ENCODE measurements at regions not wholly inside any gene's neighbourhood (a gene's known extent, or its start where the extent isn't known, plus 50 kb on each side); places are given as distances from the start of the nearest gene placed in this dataset.
"Not testable (repeated sequence)": the region's sequence is repeated elsewhere in the genome, so short reads cannot be mapped to it uniquely, and the experiment has no call there.

DNA sequence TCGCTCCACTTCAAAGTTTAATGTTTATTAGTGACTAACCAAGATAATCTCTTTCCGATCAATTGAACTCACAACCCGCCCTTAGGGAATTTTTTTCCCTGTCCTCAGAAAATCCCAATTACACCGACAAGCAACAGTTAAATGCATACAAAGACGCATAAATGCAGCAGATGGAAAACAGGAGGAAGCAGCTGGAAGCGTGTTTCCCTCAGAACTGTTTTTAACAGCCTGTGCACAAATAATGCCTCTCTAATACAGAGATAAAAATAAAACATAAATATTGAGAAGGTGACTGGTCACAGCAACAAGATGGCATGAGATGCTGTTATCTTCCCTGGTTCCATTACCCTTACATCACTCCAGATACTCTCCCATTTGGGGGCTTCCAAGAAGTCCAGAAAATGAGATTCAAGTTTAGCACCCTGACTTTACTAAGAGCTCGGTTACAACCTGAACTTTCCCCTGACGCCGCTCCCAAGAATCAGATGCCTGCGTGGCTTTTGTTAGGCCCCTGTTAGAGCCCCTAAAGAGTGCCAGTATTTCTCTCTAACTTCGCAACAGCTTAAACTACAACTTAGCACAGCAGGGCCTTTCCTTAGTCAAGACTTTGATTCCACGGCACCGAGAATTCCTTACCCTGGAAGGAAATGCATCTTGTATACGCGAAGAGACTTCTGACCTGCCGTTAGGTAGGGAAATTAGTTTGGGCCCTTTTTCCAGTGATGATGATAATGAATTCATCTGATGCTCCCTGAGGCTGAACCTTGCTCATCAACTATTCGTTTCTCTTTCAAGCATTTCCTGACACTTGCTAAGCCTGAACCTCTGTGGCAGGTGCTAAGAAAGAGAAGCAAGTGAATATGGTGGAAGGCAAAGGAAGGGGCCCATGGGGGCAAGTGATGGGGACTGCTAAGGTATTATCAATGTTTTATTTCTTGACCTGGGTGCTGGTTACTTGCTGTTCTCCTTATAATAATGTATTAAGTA, 137.7 kb upstream of the SMYD2 start:
- no peak for DNase-seq (ENCODE audit: low spot score)

DNA sequence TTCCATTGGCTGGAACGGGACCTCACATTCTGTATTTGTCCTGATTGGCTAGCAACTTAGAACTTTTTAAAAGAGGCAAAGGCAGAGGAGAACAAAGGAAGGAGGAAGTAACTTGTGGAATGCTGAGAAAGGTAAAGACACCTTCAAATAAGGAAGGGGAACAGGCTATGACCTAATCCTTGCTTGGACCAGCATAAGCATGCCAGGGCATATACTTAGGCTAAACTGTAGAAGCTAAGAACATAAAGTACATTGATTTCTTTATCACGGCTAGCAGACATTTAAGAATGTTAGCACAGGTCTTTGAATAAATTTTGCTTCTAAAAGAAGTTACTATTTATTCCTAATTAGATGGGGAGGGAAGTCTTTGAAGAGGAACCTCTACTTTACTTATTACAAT, 136.4 kb upstream of the SMYD2 start:
- DNase-seq (ENCODE audit: low spot score): not testable (repeated sequence)

DNA sequence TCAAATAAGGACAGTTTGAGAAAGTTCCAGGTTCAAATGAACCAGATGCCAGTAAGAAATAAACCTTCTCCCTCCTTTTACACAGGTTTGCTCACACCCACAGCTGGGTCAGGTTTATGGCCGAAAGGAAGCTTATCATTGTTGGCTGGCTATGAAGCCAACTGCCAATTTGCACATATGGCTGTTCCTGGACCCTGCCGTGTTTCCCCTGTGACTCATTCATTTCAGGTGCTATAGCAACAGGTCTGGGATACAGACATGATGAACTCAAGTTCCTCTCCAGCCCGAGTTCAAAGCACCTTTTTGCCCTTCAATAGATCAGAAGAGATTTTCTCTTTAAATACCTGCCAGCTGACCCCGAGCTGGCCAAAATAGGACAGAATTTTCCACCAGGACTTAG, 134.4 kb upstream of the SMYD2 start:
- DNase-seq (ENCODE audit: low spot score): peak; percentile 52

DNA sequence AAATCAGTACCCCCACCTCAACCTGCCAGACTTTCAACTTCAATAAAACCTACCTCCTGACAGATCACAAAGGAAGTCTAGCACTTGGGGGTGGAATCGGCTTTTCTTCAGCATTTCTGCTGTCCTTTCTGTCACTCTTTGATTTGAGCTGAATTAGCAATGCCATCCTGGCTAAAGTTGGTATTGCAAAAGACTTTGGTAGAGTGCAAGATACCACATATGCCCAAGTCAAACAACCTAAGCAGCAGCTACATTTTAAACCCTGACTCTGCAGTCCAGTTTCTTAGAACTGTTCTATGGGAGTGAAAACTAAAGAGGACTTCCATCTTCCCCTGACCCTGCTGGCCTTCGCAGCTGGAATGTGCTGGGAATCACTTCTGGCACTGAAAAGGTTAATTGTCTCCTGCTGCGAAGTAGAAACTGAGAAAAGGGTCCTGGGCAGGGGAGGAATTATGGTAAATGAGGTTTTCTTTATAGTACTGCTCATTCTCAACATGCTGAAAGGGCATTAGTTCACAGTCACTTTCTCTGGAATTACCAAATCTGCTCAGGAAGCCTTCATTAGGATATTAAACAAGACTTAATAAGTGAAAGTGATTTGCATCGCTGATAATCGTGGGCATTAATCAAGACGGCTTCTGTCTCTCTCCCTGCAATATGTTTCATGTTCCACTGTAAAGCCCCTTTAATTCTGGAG, 126.2 kb upstream of the SMYD2 start:
- DNase-seq (ENCODE audit: low spot score): no peak

DNA sequence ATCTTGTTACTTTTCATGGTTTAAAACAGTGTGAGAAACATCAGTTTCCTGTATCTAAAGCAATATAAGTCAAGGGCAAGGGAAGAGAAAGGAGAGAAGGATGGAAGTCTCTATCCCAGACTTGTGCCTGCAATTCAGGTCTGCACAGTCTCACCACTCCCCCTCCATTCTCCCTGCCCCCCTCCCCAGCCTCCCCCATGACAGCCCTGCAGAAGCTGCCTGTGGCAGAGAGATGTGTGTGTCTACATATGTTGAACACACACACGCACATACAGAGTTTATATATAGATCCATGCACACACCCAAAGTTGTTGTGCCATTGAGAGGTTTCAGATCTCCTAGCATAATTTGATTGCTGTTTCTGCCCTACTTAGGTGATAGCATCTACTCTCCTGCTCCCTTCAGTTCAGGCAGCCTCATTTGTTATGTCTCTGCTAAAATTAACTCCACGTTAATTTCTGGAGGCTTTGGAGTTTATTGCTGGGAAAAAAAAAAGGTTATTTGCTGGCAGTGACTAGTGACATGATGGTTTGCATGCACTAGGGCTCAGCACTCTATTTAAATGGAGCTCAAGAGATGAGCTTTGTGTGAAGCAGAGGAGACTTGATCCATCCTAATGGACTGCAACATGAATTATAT, 124.9 kb upstream of the SMYD2 start:
- no peak for DNase-seq (ENCODE audit: low spot score)

DNA sequence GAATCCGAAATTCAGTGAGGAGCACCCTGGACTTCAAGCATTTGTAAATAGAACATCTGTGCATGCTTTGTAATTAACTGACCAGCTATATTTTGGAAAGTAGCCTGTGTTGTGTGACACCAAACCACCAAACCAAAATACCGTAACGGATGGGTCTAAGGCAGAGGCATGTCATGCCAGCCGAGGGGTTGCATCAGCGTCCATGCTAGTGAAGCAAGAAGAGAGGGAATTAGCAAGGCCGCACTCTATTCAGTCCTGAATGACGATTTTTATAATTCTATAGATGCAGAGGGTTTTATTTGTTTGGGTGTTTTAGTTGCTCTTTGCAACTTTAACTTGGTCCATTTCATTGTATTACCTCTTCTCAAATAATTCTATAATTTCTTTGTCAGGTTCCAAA, 116.8 kb upstream of the SMYD2 start:
- no peak for DNase-seq (ENCODE audit: low spot score)

DNA sequence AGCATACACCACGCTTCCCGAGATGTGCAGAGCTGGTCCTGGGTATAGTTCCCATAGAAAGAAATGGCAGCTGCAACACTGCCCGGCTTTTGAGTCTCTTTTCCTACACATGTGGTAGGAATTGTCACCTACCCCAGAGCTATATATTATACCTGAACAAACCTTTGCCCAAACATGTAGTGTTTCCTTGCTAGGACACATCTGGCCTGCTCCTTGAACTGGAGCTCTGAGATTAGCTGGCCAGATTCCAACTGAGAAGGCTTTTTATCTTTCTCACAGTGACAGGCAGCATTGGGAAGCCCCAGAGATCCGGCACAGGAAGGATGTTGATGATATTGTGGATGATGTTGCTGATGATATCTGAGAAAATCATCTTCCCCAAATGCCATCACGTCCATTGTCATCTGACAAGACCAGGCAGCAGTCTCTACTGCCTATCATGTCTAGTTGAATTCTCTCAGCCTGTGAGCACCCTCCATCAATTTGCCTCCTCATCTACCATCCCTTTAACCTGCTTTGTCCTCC, 115.0 kb upstream of the SMYD2 start:
- DNase-seq (ENCODE audit: low spot score): no peak

DNA sequence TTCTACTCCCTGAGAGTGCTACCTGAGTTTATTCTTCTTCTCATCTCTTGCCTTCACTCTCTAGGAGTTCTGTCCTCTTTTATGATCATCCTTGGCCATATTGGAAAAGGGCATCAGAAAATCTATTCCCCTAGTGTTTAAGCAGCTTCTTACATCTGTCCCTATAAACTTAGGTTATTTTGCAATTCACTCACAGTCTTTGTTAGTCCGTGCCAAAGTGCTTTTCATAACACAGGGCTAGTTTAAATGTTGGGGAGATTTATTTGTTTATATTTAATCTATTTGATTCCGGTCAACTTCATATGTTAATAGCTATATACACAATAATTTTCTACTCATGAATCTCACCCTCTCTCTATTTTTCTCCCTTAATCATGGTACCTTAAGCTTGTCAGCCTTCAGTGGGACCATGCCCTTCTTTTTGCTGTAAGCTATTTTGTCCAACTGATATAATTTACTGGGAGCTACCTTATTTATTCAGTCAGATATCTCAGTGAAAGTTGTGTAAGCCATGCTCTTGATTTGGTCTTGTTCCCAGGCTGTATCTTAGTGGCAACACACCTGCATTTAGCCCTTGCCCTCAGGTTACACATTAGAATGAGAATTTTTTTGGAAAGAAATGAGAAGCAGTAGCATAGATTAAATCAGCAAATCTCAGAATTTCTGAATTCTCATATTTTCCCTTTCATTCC, 106.3 kb upstream of the SMYD2 start:
- no peak for DNase-seq (ENCODE audit: low spot score)

DNA sequence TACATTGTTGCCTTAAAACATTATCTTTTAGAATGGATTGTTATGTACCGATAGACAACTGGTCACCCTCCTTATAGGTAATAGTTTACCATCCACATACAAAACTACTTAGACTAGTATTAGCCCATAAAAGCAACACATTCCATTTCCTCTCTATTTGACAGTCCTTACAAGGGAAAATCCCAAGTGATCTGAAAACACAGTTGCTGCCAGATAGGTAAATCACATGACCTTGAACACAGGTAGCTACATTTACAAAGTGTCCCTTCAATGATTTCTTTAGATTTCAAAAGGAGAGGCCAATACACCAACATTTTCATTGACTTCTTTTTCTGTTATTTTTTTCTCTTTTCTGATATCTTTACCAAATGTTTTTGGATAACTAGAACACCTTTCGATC, 102.9 kb upstream of the SMYD2 start:
- no peak for DNase-seq (ENCODE audit: low spot score)

DNA sequence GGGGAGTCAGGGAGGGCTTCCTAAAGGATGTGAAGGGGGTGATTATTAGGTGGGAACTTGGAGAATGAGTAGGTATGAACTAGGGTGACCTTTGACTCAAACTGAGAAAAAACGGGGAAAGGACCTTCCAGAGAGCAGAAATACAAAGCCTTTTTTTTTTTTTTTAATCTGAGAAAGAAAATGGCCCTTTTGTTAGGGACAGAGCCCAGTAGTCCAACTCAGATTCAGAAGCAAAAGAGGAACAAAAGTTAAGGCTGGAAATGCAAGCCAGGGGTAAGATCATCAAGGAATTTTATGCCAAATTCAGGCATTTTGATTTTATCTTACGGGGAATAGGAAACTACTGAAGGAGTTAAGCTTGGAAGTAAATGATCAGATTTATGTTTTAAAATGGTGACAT, 96.0 kb upstream of the SMYD2 start:
- no peak for DNase-seq (ENCODE audit: low spot score)

DNA sequence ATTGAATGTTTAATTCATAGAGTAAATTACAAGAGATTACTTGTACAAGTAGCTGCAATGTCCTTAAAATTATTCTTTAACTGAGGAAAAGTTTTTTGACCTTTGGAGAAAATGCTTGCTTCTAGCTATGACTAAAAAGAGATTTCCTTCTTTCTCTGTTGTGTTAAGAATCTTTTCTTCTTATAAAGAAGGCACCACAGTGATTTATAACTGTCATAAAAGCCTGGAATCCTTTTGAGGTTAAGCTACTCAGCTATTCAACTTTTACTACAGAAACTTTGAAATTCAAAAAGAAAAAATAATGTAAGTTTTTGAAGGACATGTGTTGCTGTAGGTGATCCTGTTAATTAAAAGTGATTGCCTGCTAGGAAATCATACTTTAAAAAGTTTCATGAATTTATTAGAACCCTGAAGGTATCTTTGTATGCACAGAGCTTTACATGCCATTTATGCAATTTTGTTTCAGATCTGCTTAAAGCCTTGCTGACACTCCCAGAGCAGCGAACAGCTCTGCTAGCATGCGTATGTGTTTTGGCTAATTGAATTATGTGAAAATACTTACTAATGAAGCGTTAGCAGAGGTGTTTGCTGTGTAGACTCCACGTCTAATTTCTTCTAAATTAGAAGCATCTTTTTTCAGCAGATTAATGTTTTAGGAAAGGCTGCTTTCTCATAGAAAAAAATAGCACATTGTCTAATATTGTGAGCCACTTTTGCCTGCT, 94.7 kb upstream of the SMYD2 start:
- DNase-seq (ENCODE audit: low spot score): no peak

DNA sequence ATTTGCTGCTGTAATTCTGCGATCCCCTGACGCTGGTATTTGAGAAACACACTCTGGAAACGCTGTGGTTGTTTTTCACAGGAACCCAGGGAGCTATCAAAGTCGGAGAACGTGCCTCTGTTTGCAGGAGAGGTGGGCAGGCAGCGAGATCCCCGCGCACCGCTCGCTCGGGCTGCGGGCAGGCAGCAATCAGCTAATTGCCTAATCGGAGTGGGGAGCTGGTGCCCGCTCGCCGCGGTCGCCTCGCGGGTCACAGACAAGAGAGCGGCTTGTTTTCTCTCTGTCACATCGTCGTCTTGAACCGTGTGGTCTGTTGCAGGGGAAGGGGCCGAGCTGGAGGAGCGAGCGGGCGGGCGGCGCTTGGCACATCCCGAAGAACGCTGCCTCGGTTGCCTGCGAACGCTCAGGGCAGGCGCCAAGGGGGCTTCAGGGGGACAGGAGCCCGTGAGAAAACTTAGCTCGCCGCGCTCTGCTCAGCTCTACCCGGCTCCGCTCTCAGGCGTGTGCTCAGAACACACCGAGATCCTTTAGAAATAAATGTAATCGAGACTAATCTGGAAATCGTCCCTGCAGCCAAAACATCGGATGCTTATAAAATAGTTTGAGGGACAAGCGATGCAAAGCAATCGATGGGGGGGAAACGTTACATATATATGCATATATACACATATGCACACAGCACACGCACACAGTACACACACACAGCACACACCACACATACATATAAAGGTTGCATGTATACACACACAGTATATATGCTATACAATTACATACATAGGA, 93.6 kb upstream of the SMYD2 start:
- DNase-seq (ENCODE audit: low spot score): no peak

DNA sequence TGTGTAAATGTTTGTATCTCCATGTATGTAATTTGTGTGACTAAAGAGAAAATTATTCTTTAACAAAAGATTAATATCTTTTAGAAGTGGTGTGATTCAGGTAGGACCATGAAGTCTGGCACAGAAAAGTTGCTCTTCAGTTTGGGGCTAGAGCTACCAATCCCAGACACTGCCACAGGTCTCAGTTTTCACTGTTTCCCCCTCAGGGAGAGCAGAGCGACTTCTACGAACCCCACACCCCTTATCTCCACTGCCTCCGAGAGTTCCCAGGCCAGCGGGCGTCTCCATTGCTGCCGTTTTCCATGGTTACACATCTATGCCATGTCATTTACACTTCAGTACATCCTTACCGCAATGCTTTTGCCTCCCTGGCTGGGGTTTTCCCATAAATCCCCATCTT, 93.0 kb upstream of the SMYD2 start:
- DNase-seq (ENCODE audit: low spot score): no peak

DNA sequence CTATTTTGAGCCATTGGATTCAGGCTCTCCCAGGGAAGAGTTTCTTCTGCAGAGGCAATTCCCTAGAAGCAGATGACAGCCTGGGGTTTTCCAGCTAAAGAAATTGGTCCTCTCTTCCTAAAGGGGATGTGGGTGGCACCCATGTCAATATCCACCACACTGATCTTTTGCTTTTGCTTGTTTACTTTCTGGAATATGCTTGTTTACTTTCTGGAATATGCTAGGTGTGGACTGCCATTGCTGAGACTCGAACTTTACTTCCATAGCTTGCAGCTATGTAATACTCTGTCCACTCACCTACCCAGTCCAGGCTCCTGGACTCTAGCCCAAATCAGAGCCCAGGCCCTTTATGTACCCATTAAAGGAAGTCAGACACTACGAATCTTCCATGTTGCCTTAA, 92.1 kb upstream of the SMYD2 start:
- DNase-seq (ENCODE audit: low spot score): no peak

DNA sequence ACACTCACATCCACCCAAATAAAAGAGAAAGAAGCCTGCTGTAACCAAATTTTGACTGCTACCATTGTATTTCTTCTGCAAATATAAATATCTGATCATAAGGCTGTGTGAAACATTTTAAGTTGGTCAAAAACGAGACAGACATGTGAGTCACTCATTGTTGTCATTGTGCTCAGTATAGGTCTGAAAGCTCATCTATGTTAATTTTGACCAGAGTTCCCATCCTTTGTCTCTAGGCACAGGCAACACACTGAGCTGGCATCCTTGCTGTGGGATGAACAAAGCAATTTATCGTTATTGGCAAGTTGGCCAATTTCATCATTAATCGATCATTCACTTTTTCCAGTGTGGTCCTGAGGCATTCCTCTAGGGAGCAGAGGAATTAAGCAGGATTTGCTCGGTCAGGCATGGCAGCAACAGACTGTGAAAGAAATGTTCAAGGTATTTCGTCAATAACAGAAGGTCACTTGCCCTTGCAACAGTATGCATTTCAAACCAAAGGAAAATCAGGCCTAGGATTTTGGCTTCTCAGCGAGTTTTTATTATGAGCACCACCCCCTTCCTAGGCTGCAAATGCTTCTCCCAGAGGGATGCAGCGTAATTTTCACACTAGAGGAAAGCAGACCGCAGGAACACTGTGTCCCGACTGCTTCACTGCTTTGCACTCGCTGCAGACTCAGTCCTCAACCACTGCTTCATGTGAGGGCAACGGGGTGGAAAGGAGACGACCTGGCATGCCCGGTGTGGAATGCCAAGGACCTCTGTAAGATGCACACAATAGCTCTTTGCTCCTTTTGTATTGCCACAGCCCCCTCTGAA, 87.9 kb upstream of the SMYD2 start:
- no peak for DNase-seq (ENCODE audit: low spot score)

DNA sequence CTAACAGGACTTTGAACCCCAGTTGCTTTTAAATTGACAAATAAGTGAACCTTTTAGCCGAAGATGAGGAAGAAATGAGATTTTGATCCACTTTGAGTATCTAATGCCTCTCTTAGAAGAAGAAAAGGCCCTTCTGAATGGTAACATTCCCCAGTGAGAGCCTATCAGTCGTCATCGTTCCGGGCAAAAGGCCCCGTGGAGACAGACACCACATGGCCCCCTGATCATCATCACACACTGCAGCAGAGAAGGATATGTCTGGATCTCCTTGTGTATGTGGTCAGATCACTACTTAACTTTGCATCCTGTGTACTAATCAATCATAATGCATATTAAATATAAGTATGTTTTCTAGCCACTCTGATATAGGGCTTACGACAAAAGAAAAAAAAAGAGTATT, 87.3 kb upstream of the SMYD2 start:
- DNase-seq (ENCODE audit: low spot score): no peak

DNA sequence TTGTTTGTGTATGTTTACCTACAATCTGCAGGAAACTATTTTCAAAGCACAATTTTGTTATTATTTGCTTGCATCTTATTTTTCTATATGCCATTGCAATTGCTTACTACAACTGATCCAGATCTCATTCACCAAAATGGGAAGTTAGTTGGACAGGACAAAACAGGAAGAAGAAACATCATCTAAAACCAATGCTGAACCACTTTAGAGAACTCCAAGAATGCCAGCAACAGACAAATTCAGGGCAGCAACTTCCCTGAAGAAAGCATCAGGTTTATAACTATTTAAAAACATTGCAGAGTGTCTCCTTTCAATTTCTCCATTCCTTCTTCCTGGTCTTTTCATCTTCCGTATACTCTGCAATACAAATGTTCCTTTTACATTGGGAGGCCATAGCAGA, 82.4 kb upstream of the SMYD2 start:
- DNase-seq (ENCODE audit: low spot score): no peak

DNA sequence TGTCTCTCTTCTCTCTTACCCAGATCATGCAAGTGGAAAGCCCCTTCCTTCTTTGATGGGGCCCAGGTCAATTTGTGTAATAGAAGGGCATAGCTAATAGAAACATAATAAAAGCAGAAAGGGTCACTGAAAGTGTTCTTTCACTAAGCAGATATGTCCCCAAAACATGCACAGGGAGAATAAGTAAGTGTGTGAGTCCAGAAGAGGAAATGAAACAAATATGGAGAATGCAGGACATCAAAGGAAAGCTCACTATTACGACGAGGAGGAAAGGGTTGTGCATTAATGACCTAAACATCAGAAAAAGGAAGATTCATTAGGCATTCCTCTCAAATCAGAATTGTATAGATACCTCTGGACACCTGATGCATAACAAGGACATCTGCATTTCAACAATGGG, 81.4 kb upstream of the SMYD2 start:
- no peak for DNase-seq (ENCODE audit: low spot score)

DNA sequence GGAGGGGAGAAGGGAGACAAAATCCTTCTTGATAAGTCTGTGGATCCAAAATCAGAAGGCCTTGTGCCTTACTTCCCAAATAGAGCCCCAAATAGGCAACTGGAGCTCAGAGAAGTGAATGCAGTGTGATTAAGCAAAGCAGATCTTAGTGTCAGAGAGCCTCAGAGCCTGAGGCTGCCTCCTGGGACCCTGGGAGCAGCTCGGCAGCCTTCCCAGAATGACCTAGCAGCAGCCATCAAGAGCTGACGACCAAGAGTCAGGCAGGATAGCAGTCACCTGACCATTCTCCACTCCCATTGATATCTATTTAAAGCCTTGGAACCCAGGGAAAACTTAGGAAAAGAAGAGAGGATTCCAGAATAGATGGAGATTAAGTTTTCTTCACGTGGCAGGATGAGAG, 78.0 kb upstream of the SMYD2 start:
- DNase-seq (ENCODE audit: low spot score): no peak

DNA sequence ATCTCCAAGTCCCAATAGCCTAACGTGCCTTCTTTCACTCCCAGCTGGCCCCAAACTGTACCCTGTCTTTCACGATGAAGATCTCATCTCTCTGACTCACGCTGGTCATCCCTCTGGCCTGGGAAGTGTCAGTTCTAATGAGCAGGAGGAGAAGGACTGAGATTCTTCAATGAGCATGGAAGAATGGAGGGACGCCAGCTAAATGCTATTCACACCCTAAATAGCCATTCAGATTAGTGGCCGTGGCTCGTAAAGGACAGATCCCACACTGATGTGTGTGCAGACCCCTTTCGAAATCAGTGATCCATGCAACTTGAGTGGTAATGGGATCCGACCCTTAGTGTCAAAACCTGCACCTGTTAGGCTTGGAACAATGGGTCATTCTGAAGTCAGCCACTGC, 75.9 kb upstream of the SMYD2 start:
- no peak for DNase-seq (ENCODE audit: low spot score)

Measured in SW480 (cell line).